Activated CD4-positive, alpha-beta memory T cell treated with anti-CD3 and anti-CD28 coated beads for 36 hours (primary cell): ENCODE measurements at regions not wholly inside any gene's neighbourhood (a gene's known extent, or its start where the extent isn't known, plus 50 kb on each side); places are given as distances from the start of the nearest gene placed in this dataset.

ENCODE experiments used
- CTCF ChIA-PET: fragments of 350-600 bp; sonication (Branson Sonifier 250); formaldehyde crosslinking; loops from one replicate; lab custom pipeline; 2021; ENCODE audit warnings: antibody characterized with exemption, inconsistent platforms; lab: Charles Lee
- POLR2A ChIA-PET: fragments of 350-600 bp; sonication (Branson Sonifier 250); formaldehyde crosslinking; loops from one replicate; lab custom pipeline; 2021; ENCODE audit warnings: antibody characterized with exemption; lab: Charles Lee
- DNase-seq: peaks from one replicate; pipeline ENCODE4 v3.0.0-alpha.2; 2020
- H3K27ac Mint-ChIP-seq: one replicate; pipeline ENCODE4 v1.8.0; 2021; ENCODE audit warnings: mixed read lengths
- H3K27me3 Mint-ChIP-seq: one replicate; pipeline ENCODE4 v1.8.0; 2021; ENCODE audit warnings: mixed read lengths
- H3K36me3 Mint-ChIP-seq: one replicate; pipeline ENCODE4 v1.8.0; 2021; ENCODE audit warnings: mixed read lengths
- H3K4me1 Mint-ChIP-seq: one replicate; pipeline ENCODE4 v1.8.0; 2021; ENCODE audit warnings: low read depth, mixed read lengths
- H3K4me3 Mint-ChIP-seq: one replicate; pipeline ENCODE4 v1.8.0; 2021; ENCODE audit warnings: mild to moderate bottlenecking, mixed read lengths
- H3K9me3 Mint-ChIP-seq: one replicate; pipeline ENCODE4 v1.8.0; 2021; ENCODE audit warnings: mixed read lengths
- intact Hi-C: fragments of 100-400 bp; cut with micrococcal nuclease; formaldehyde crosslinking; loops from one replicate; pipeline ENCODE4 v1.15.1; 2023

- POLR2A ChIA-PET = no interaction called here
- no peak overlapping the region for H3K27ac Mint-ChIP-seq
- H3K36me3 Mint-ChIP-seq = no peaks in the 10 kb centered on the region
- no peaks in the 10 kb centered on the region for H3K4me1 Mint-ChIP-seq
- H3K9me3 Mint-ChIP-seq = peaks cover 14% of the 10 kb centered on the region
- intact Hi-C loops = no loop called here
- DNase-seq = no peak
- H3K4me3 Mint-ChIP-seq = no peak overlapping the region
- H3K27me3 Mint-ChIP-seq = no peaks in the 10 kb centered on the region
- CTCF ChIA-PET = no interaction called here
Measured at GRCh38 chr7:421136-421991, 98.3 kb downstream of the PDGFA start.

GRCh38 chr7:422191-422885 lies 97.3 kb downstream of the PDGFA start:
- intact Hi-C loops = no loop called here
- no peak for DNase-seq
- no peaks in the 10 kb centered on the region for H3K36me3 Mint-ChIP-seq
- ChIA-PET CTCF (no interaction called here), POLR2A (no interaction called here)
- no peaks in the 10 kb centered on the region for H3K4me1 Mint-ChIP-seq
- H3K9me3 Mint-ChIP-seq = peaks cover 11% of the 10 kb centered on the region
- no peak overlapping the region for H3K4me3 Mint-ChIP-seq
- H3K27me3 Mint-ChIP-seq = no peaks in the 10 kb centered on the region
- no peak overlapping the region for H3K27ac Mint-ChIP-seq

- Mint-ChIP-seq H3K9me3 (peaks cover 6% of the 10 kb centered on the region), H3K36me3 (no peaks in the 10 kb centered on the region), H3K27ac (no peak overlapping the region), H3K4me1 (no peaks in the 10 kb centered on the region), H3K27me3 (no peaks in the 10 kb centered on the region), H3K4me3 (no peak overlapping the region)
- DNase-seq = no peak
- POLR2A ChIA-PET = no interaction called here
- intact Hi-C loops = no loop called here
- CTCF ChIA-PET = no interaction called here
Measured at GRCh38 chr7:422886-423225, 96.8 kb downstream of the PDGFA start.

GRCh38 chr7:423312-424260 lies 96.1 kb downstream of the PDGFA start:
- Mint-ChIP-seq H3K27ac (no peak overlapping the region), H3K27me3 (no peaks in the 10 kb centered on the region), H3K4me3 (no peak overlapping the region), H3K9me3 (peaks cover 1% of the 10 kb centered on the region), H3K36me3 (no peaks in the 10 kb centered on the region), H3K4me1 (no peaks in the 10 kb centered on the region)
- ChIA-PET CTCF (no interaction called here), POLR2A (no interaction called here)
- intact Hi-C loops = no loop called here
- DNase-seq = no peak

GRCh38 chr7:424301-424935 lies 95.2 kb downstream of the PDGFA start:
- Mint-ChIP-seq H3K36me3 (no peaks in the 10 kb centered on the region), H3K4me1 (no peaks in the 10 kb centered on the region), H3K4me3 (no peak overlapping the region), H3K9me3 (no peaks in the 10 kb centered on the region), H3K27ac (no peak overlapping the region), H3K27me3 (no peaks in the 10 kb centered on the region)
- ChIA-PET CTCF (no interaction called here), POLR2A (no interaction called here)
- no peak for DNase-seq
- intact Hi-C loops = no loop called here

GRCh38 chr7:424961-425793 lies 94.5 kb downstream of the PDGFA start:
- H3K27ac Mint-ChIP-seq = no peak overlapping the region
- no peaks in the 10 kb centered on the region for H3K36me3 Mint-ChIP-seq
- H3K9me3 Mint-ChIP-seq = no peaks in the 10 kb centered on the region
- no peaks in the 10 kb centered on the region for H3K27me3 Mint-ChIP-seq
- H3K4me3 Mint-ChIP-seq = no peak overlapping the region
- H3K4me1 Mint-ChIP-seq = no peaks in the 10 kb centered on the region
- intact Hi-C loops = no loop called here
- CTCF ChIA-PET = no interaction called here
- DNase-seq = no peak
- POLR2A ChIA-PET = no interaction called here

- CTCF ChIA-PET = no interaction called here
- intact Hi-C loops = no loop called here
- Mint-ChIP-seq H3K9me3 (no peaks in the 10 kb centered on the region), H3K4me1 (no peaks in the 10 kb centered on the region), H3K4me3 (no peak overlapping the region), H3K27me3 (no peaks in the 10 kb centered on the region), H3K27ac (no peak overlapping the region), H3K36me3 (no peaks in the 10 kb centered on the region)
- POLR2A ChIA-PET = no interaction called here
- DNase-seq = no peak
Measured at GRCh38 chr7:425794-426188, 93.9 kb downstream of the PDGFA start.

GRCh38 chr7:426510-426909 lies 93.1 kb downstream of the PDGFA start:
- Mint-ChIP-seq H3K36me3 (no peaks in the 10 kb centered on the region), H3K4me3 (no peak overlapping the region), H3K27ac (no peak overlapping the region), H3K4me1 (no peaks in the 10 kb centered on the region), H3K9me3 (no peaks in the 10 kb centered on the region), H3K27me3 (no peaks in the 10 kb centered on the region)
- ChIA-PET POLR2A (no interaction called here), CTCF (no interaction called here)
- intact Hi-C loops = no loop called here
- no peak for DNase-seq

- CTCF ChIA-PET = no interaction called here
- Mint-ChIP-seq H3K27me3 (no peaks in the 10 kb centered on the region), H3K4me3 (no peak overlapping the region), H3K27ac (no peak overlapping the region), H3K9me3 (no peaks in the 10 kb centered on the region), H3K36me3 (no peaks in the 10 kb centered on the region), H3K4me1 (no peaks in the 10 kb centered on the region)
- DNase-seq = no peak
- POLR2A ChIA-PET = no interaction called here
- intact Hi-C loops = no loop called here
Measured at GRCh38 chr7:427506-428103, 92.0 kb downstream of the PDGFA start.

- no peaks in the 10 kb centered on the region for H3K9me3 Mint-ChIP-seq
- no peak for DNase-seq
- H3K36me3 Mint-ChIP-seq = no peaks in the 10 kb centered on the region
- H3K27ac Mint-ChIP-seq = no peak overlapping the region
- intact Hi-C loops = no loop called here
- no peaks in the 10 kb centered on the region for H3K27me3 Mint-ChIP-seq
- no peaks in the 10 kb centered on the region for H3K4me1 Mint-ChIP-seq
- ChIA-PET POLR2A (no interaction called here), CTCF (no interaction called here)
- H3K4me3 Mint-ChIP-seq = no peak overlapping the region
Measured at GRCh38 chr7:428387-428786, 91.3 kb downstream of the PDGFA start.
